Midbrain (tissue), 1 donor: ENCODE measurements at regions not wholly inside any gene's neighbourhood (a gene's known extent, or its start where the extent isn't known, plus 50 kb on each side); places are given as distances from the start of the nearest gene placed in this dataset.

ENCODE experiments used
- DNase-seq: peaks from one replicate; lab custom pipeline; 2025; lab: John Stamatoyannopoulos, UW

GRCh38 chr13:111516712-111517640, 196.5 kb downstream of the TEX29 start:
- DNase-seq, result no peak

GRCh38 chr13:111517641-111518010, 197.2 kb downstream of the TEX29 start:
- DNase-seq, result no peak

GRCh38 chr13:111518161-111518792, 197.8 kb downstream of the TEX29 start:
- DNase-seq, result no peak

GRCh38 chr13:111519041-111519440, 198.6 kb downstream of the TEX29 start:
- no peak for DNase-seq

GRCh38 chr13:111519490-111520170, 199.2 kb downstream of the TEX29 start:
- no peak for DNase-seq

- DNase-seq, result no peak
Observed at GRCh38 chr13:111521030-111521429, 200.6 kb downstream of the TEX29 start.

GRCh38 chr13:111521691-111522229, 201.3 kb downstream of the TEX29 start:
- DNase-seq, result no peak

GRCh38 chr13:111525320-111526118, 205.1 kb downstream of the TEX29 start:
- no peak for DNase-seq

GRCh38 chr13:111526922-111527321, 206.5 kb downstream of the TEX29 start:
- no peak for DNase-seq

GRCh38 chr13:111527614-111528229, 207.3 kb downstream of the TEX29 start:
- no peak for DNase-seq

- DNase-seq, result no peak
Observed at GRCh38 chr13:111528513-111528912, 208.1 kb downstream of the TEX29 start.

GRCh38 chr13:111530137-111530870, 209.9 kb downstream of the TEX29 start:
- DNase-seq, result no peak

GRCh38 chr13:111531505-111531904, 211.1 kb downstream of the TEX29 start:
- peak; percentile 69 for DNase-seq

GRCh38 chr13:111532111-111532510, 211.7 kb downstream of the TEX29 start:
- DNase-seq, result no peak

GRCh38 chr13:111533900-111534683, 213.7 kb downstream of the TEX29 start:
- no peak for DNase-seq

GRCh38 chr13:111534751-111535522, 214.5 kb downstream of the TEX29 start:
- no peak for DNase-seq

GRCh38 chr13:111535523-111535811, 215.0 kb downstream of the TEX29 start:
- no peak for DNase-seq

GRCh38 chr13:111536075-111536642, 215.7 kb downstream of the TEX29 start:
- DNase-seq, result no peak
